Erythroblast (primary cell): ENCODE measurements at regions not wholly inside any gene's neighbourhood (a gene's known extent, or its start where the extent isn't known, plus 50 kb on each side); places are given as distances from the start of the nearest gene placed in this dataset.

Experiments used
- DNase-seq, 2 experiments: peaks; one replicate each; lab custom pipeline; 2025; lab: John Stamatoyannopoulos, UW
- GATA1 ChIP-seq: IDR thresholded peaks from 2 replicates; pipeline ENCODE4 v1.6.1; 2011; ENCODE audit warnings: low read depth, mild to moderate bottlenecking, control low read depth, low read length, moderate library complexity
- POLR2A ChIP-seq: IDR thresholded peaks from 2 replicates; pipeline ENCODE4 v1.6.1; 2011; ENCODE audit warnings: mild to moderate bottlenecking, low read length

DNA sequence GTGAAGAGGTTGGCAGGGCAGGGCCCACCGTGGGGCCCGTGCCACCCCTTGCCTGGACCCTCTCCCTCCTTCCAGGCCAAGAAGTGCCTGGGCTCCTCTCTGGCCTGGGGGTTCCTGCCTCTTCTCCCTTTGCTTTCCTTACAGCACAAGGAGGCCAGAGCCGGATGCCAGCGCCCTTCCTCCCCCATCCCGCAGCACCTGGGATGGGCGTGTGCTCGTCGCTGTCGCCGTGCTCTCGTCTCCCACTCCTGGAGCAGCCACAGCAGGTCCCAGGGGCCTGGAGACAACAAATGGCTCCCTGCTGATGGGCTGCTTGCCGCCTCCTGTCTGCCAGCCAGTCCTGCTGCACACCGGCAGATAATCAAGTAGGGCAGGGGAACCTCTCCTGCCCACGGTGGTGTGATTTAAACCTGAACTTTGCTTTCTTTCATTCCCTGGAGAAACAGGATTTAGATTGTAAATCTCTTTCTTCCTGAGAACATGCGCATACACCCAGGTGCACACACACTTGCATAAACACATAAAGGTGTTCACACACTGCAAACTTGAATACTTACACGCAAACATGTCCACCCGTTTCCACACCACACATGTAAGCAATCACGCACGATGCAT lies 50.8 kb upstream of the POU3F1 start:
- DNase-seq: no peak
- TF ChIP-seq GATA1 (no peak), POLR2A (no peak)
